ENCODE measurements at regions not wholly inside any gene's neighbourhood (a gene's known extent, or its start where the extent isn't known, plus 50 kb on each side); places are given as distances from the start of the nearest gene placed in this dataset.

- peaks cover 7% of the 10 kb centered on the region for H3K4me1 ChIP-seq (ENCODE audit: insufficient read depth, low read length, poor library complexity, severe bottlenecking)
- H3K4me2 ChIP-seq (ENCODE audit: low read depth, low read length, poor library complexity, severe bottlenecking): no peak overlapping the region
- H4K20me1 ChIP-seq (ENCODE audit: insufficient read depth, low read length, poor library complexity, severe bottlenecking): no peaks in the 10 kb centered on the region
- no peaks in the 10 kb centered on the region for H3K27me3 ChIP-seq (ENCODE audit: insufficient read depth, low read length, poor library complexity, severe bottlenecking)
- H3K79me2 ChIP-seq (ENCODE audit: insufficient read depth, low read length): no peaks in the 10 kb centered on the region
- H3K9me2 ChIP-seq (replicated peaks; ENCODE audit: low read depth, low read length): no peaks in the 10 kb centered on the region
- H3K9ac ChIP-seq (ENCODE audit: low read depth, low read length, poor library complexity, severe bottlenecking): no peak overlapping the region
- H3K9me3 ChIP-seq (ENCODE audit: insufficient read depth, low read depth, low read length): no peaks in the 10 kb centered on the region
- H3K4me3 ChIP-seq (ENCODE audit: low read length, poor library complexity, severe bottlenecking): no peak overlapping the region
- H3K36me3 ChIP-seq (ENCODE audit: insufficient read depth, low read length): no peaks in the 10 kb centered on the region
- TF ChIP-seq EZH2phosphoT487 (IDR thresholded peaks at IDR 0.05; ENCODE audit: borderline replicate concordance) (no peak), CTCF (conservative IDR thresholded peaks at IDR 0.05; ENCODE audit: low read length) (no peak)
- no peaks in the 10 kb centered on the region for H3F3A ChIP-seq (ENCODE audit: low read depth)
- no peak overlapping the region for H2AFZ ChIP-seq (ENCODE audit: low read length)
Measured at GRCh38 chr3:106332129-106332528, 463.3 kb upstream of the CBLB start.

GRCh38 chr3:106332884-106333283, 464.1 kb upstream of the CBLB start:
- no peaks in the 10 kb centered on the region for H4K20me1 ChIP-seq (ENCODE audit: insufficient read depth, low read length, poor library complexity, severe bottlenecking)
- no peak overlapping the region for H3K9ac ChIP-seq (ENCODE audit: low read depth, low read length, poor library complexity, severe bottlenecking)
- no peaks in the 10 kb centered on the region for H3K79me2 ChIP-seq (ENCODE audit: insufficient read depth, low read length)
- H3K9me3 ChIP-seq (ENCODE audit: insufficient read depth, low read depth, low read length): no peaks in the 10 kb centered on the region
- H2AFZ ChIP-seq (ENCODE audit: low read length): no peak overlapping the region
- no peak overlapping the region for H3K4me3 ChIP-seq (ENCODE audit: low read length, poor library complexity, severe bottlenecking)
- H3F3A ChIP-seq (ENCODE audit: low read depth): no peaks in the 10 kb centered on the region
- TF ChIP-seq CTCF (conservative IDR thresholded peaks at IDR 0.05; ENCODE audit: low read length): no peak
- TF ChIP-seq EZH2phosphoT487 (IDR thresholded peaks at IDR 0.05; ENCODE audit: borderline replicate concordance): no peak
- no peaks in the 10 kb centered on the region for H3K4me1 ChIP-seq (ENCODE audit: insufficient read depth, low read length, poor library complexity, severe bottlenecking)
- no peaks in the 10 kb centered on the region for H3K9me2 ChIP-seq (replicated peaks; ENCODE audit: low read depth, low read length)
- H3K36me3 ChIP-seq (ENCODE audit: insufficient read depth, low read length): no peaks in the 10 kb centered on the region
- no peaks in the 10 kb centered on the region for H3K27me3 ChIP-seq (ENCODE audit: insufficient read depth, low read length, poor library complexity, severe bottlenecking)
- H3K4me2 ChIP-seq (ENCODE audit: low read depth, low read length, poor library complexity, severe bottlenecking): no peak overlapping the region

- H3K9ac ChIP-seq (ENCODE audit: low read depth, low read length, poor library complexity, severe bottlenecking): no peak overlapping the region
- H2AFZ ChIP-seq (ENCODE audit: low read length): no peak overlapping the region
- H4K20me1 ChIP-seq (ENCODE audit: insufficient read depth, low read length, poor library complexity, severe bottlenecking): no peaks in the 10 kb centered on the region
- H3K9me2 ChIP-seq (replicated peaks; ENCODE audit: low read depth, low read length): no peaks in the 10 kb centered on the region
- TF ChIP-seq EZH2phosphoT487 (IDR thresholded peaks at IDR 0.05; ENCODE audit: borderline replicate concordance) (no peak), CTCF (conservative IDR thresholded peaks at IDR 0.05; ENCODE audit: low read length) (no peak)
- no peaks in the 10 kb centered on the region for H3K9me3 ChIP-seq (ENCODE audit: insufficient read depth, low read depth, low read length)
- H3K36me3 ChIP-seq (ENCODE audit: insufficient read depth, low read length): no peaks in the 10 kb centered on the region
- H3K79me2 ChIP-seq (ENCODE audit: insufficient read depth, low read length): no peaks in the 10 kb centered on the region
- H3K4me1 ChIP-seq (ENCODE audit: insufficient read depth, low read length, poor library complexity, severe bottlenecking): peaks cover 9% of the 10 kb centered on the region
- no peak overlapping the region for H3K4me2 ChIP-seq (ENCODE audit: low read depth, low read length, poor library complexity, severe bottlenecking)
- no peaks in the 10 kb centered on the region for H3K27me3 ChIP-seq (ENCODE audit: insufficient read depth, low read length, poor library complexity, severe bottlenecking)
- no peaks in the 10 kb centered on the region for H3F3A ChIP-seq (ENCODE audit: low read depth)
- H3K4me3 ChIP-seq (ENCODE audit: low read length, poor library complexity, severe bottlenecking): no peak overlapping the region
Measured at GRCh38 chr3:106333911-106334618, 465.3 kb upstream of the CBLB start.
